Forelimb muscle (tissue), 1 donor: ENCODE measurements at regions not wholly inside any gene's neighbourhood (a gene's known extent, or its start where the extent isn't known, plus 50 kb on each side); places are given as distances from the start of the nearest gene placed in this dataset.

ENCODE experiments used
- DNase-seq: peaks from one replicate; pipeline ENCODE4 v3.0.0-alpha.2; 2013; ENCODE audit warnings: low read depth

DNA sequence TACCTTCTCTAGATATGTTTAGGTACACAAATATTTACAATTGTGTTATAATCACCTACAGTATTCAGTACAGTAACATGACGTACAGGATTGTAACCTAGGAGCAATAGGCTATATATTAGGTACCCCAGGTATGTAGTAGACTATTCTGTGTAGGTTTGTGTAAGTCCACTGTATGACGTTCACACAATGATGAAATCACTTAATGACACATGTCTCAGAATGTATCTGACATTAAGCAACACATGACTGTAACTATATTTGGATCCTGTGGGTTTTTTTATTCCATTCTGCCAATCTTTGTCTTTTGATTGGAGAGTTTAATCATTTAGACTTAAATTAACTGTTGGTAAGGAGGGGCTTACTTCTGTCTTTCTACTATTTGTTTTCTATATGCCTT, 52.1 kb downstream of the STYXL2 start:
- DNase-seq, result no peak

DNA sequence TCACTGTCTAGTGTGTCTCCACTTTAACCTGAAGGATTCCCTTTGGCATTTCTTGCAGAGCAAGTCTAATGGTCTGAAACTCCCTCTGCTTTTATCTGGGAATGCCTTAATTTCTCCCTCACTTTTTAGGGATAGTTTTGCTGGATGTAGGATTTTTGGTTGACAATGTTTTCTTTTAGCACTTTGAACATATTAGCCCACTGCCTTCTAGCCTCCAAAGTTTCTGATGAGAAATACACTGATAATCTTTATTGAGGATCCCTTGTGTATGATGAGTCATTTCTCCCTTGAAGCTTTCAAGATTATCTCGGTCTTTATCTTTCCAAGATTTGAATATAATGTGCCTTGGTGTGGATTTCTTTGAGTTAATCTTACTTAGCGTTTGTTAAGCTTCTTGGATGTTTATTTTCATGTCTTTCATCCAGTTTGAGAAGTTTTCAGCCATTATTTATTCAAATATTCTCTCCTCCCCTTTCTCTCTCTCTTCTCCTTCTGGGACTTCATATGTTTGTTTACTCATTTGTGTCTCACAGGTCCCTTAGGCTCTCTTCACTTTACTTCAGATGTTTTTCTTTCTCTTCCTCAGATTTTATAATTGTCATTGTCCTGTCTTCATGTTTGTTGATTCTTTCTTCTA, 53.1 kb downstream of the STYXL2 start:
- DNase-seq, result no peak

DNA sequence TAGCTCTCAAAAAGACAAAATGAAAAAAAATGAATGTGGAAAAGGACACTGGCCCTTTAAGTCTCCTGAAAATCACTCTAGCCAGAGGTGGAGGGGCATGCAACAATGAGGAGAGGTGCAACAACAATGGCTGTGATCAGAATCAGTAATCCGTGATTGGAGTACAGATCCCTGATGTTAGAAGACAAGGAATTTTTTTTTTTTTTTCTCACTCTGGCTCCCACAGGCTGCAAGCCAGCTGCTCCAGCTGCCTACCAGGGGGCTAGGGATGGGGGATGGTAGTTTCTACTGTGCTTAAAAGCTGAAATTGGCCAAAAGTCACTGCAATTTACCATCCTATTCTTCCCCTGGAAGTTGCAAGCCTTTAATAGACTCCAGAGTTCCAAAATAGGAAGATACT, 54.5 kb downstream of the STYXL2 start:
- DNase-seq, result no peak

DNA sequence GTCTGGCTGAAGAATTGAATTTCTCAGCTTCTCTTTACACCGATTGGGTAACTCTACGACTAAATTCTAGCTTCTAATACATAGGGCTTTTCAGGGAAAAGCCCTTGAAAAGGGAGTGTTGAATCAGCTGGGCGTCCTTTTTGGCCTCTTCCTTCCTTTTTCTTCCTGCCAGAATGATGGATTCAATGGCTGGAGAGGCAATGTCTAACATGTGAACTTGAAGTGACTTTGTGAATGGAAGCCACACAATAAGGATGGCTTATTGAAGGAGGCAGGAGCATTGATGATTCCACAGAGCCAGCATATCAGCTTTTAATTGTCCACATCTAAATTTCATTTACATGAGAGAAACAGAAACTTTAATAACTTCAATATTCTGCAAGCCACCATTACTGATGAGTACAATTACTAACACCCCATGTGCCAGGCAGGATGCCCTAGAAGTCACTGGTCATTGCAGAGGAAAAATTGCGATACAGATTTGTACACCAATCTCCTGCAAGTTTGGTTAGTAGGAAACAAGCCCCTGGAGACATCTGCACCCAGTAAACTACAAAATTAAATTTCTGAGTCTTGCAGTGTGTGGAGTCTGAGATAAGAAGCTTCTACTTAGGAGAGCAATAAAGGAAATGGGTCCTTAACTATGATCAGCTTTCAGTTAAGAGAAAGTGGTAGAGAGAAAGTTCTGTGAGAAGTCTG, 56.1 kb downstream of the STYXL2 start:
- DNase-seq, result no peak

DNA sequence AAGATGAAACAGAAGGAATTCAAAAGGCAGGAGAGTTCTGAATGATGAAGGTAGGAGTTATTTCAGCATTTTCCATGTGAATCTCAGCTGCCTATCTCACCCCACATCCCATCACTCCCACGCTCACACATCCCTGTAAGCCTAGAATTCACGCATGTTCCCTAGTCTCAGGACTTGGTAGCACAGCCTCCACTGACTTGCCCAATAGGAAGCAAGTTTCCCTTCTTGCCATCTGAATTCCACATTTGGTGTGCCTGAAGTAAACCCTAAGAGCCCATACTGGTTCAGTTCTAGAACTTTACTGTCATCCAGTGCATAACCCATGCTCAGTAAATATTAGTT, 56.6 kb downstream of the STYXL2 start:
- DNase-seq, result no peak

DNA sequence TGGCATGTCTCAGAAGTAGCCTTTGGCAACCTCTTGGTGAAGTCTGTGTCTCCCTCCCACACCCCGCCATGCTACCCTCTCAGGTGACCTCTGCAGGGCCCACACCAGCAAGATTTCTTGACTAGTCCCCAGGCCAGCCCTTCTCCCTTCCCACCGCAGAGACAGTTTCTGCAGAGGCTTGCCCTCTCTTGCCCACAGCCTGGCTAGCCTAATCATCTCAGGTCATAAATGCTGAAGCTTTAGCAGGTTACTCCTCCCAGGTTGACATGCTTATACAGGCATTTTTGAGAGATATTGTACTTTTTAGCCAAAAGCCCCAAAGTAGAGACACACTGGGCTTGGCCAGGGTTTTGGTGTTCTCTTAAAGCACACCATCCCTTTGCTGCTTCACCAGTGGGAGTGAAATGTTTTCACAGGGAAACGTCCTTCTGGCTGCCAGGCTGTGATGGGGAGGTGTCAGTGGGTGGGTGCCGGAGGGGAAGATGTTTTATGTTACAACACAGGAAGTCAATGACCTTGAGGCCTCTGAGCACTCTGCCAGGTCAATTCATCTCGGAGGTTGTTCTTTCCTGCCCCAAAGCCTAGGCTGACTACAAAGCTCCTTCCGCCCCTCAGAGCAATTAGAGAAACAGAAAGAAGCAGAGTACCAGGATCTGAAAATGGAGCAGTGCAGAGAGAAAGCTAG, 58.5 kb downstream of the STYXL2 start:
- DNase-seq, result no peak

DNA sequence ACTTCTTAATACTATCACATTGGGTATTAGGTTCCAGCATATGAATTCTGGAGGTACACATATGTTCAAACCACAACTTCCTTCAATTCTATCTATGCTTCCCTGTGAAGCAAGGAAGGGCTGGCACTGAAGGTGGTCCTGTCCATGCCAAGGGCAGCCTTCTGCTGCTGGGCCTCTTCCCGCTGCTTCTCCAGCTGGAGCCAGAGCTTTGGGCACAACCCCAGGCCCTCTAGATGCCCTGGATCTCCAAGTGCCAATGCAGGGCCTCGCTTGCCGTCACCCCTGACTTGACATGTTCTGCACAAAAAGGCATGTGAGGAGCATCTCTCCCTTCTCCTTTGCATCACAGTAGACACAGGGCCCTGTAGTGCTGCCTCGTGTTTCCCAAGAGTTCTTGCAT, 62.6 kb downstream of the STYXL2 start:
- DNase-seq, result no peak

DNA sequence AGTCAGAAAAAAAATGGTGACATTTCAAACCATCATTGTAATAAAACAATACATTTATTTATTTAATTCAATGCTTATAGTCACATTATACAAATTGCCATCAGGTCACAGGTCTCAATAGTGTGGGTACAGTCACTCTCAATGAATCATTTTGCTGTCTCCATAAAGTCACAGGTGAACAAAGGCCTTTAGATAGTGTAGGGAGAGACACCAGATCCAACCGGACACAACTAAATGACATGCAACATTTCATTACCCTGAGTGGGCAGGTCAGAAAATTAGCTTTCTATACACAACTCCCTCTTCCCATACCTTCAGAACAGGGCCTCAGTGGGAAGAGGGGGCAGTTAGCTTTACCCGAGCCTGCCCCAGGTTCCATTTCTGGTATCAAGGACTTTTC, 63.2 kb downstream of the STYXL2 start:
- no peak for DNase-seq

DNA sequence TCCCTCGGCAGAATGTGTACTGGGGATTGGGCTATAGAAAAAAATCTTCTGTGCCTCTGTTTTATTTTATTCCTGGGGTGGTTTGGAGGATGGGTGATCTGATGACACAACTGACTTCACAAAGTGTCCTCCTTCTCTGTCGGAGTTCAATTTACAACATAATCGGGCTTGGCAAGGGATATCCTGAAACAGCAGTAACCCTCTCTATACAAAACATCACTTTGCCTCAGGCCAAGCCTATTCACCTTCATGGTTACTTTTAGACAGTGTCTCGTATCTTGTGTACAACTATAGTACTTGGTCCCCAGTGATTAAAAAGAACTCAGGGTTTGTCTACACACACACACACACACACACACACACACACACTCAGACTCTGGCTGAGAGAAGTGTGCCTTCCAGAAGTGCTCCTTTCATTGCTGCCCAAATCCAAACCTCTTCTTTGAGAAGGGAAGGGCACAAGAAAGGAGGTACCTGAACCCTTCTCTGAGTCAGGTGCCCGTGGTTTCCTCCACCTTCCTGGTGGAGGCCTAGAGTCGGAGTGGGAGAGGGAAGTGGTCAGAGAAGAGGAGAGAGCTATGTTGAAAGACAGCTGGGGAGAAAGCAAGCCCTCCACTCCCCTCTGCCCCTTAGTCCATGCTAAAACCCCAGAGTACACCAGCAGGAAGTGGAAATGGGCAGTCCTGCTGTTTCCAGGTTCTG, 62.4 kb upstream of the POU2F1 start:
- no peak for DNase-seq

DNA sequence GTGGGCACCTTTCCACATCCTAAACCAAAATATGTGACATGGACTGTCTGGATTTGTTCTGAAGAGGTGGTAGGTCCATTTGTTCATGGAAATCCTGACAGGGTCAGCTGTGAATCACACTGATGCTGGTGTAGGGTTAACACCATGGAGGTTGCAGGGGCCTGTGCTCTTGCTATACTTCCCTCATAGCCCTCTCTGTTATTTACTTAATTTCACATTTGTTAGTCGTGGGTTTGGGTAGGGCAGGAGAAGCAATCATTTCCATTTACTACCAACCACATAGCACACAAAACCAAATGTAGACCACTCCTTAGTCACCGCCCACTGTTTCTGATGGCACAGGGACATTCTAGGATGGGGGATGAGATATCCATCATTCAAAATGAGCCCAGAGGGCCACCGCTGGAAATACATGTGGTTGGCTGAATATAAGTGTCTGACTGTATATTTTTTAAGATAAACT, 61.8 kb upstream of the POU2F1 start:
- no peak for DNase-seq

DNA sequence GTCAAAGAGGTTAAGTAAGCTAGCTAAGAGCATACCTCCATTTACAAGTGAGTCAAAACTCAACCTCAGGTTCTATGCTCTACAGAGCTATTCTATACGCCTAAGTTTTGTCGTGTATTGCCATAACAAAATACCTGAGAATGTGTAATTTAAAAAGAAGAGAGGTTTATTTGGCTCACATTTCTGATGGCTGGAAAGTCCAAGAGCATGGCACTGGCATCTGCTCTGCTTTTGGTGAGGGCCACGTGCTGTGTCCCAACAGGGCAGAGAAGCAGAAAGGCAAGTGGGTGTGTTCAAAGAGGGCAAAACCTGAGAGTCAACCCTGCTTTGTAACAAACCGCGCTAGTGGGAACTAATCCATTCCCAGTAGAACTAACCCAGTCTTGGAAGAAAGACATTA, 60.9 kb upstream of the POU2F1 start:
- DNase-seq, result no peak

DNA sequence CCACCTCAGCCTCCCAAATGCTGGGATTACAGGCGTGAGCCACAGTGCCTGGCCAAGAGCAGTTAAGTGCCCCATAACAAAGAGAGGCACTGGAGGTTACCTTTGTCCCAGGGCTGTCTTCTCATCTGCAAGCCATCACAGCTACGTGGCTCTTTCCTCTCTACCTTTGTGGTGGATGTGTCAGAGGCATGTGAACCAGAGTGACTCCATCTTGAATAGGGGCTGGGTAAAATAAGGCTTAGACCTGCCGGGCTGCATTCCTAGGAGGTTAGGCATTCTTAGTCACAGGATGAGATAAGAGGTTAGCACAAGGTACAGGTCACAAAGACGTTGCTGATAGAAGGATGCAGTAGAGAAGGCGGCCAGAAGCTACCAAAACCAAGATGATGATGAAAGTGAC, 59.4 kb upstream of the POU2F1 start:
- DNase-seq, result no peak

DNA sequence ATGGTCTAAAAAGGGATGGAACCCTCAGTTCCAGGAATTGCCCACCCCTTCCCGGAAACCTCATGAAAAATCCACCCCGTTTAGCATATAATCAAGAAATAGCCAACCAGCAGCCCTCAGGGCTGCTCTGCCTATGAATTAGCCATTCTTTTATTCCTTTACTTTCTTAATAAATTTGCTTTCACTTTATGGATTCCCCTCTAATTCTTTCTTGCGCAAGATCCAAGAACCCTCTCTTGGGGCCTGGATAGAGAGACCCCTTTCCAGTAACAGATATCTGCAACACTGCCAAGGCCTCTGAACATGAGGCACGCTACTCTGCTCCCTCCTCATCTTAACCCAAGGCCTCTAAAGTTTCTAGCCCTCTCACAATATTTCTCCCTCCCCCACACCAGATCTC, 58.9 kb upstream of the POU2F1 start:
- no peak for DNase-seq

DNA sequence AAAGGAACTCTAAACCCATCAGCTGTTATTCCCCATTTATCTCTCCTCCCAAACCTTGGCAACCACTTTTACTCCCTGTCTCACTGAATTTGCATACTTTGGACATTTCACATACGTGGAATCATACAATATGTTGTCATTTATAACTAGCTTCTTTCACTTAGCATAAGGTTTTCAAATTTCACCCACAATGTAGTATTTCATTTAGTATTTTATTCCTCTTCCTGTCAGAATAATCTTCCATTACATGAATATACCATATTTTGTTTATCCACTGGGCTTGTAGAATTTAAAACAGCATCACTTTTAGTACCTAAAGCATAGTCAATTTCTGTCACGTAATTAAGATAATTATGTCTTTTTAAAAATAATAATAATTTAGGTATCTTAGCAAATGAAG, 55.5 kb upstream of the POU2F1 start:
- no peak for DNase-seq

DNA sequence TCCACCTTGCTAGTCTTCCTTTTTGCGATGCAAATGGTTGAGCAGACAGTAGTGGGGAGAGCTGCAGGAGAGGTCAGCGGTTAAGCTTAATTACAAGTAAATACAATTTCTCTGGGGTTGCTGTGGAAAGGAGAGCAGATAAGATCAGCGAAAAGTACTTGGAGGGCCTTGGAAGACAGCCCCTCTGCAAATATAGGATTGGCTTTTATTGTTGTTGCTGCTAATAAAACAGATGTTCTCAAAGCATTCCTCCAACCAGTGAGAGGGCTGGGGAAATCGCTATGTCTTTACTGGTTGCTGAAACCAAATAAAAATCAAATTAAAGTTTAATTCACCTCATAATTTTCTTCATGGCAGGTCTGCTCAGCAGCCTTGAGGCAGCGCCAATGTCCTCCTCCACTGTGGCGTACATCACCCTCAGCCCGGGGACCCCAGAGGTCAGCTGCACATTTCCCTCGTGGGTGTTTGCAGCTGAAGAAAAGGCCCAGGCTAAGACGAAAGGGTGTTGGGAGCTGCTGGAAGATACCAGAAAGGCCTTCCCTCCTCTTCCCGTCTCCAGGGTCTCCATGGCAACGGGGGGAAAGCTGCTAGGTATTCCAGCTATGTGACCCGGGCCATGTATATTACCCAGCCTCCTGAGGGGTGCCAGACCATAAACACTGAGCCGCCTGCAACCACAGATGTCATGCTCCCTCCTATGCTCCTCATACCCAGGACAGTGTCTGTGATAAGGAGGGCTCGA, 54.6 kb upstream of the POU2F1 start:
- no peak for DNase-seq

DNA sequence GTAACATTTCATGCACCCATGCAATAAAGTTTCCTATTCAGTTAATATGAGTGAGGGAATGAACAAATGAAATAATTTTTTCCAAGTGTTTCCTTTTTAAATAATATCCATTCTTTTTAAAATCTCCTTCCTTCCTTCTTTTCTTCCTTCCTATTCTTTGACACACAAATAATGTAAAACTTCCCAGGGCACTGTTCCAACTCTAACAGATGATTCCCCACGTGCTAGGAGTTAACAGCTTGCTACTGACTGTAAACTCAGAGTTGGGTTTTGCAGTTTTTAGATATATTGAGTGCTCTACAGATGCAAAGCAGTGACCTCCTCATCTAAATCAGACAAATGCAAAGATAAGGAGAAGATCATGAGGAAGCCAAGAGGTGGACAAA, 54.0 kb upstream of the POU2F1 start:
- peak; percentile 14 for DNase-seq

DNA sequence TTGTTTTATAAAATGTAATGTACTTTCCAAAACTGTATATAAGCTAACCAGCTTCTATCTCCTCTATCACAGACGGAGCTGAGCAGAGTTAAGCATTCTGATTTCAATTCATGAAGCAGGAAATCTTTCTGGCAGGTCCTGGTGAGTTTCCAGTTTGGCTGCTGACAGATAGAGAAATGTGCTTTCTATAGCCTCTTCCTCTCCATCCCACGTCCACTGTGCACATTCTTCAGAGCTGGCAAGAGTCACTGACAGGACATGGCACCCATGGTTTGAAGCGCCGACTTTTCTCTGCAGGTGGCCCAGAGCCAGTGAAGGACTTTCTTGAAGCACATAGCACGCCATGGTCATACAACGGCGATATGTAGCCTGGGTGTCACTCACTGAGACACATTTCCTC, 52.3 kb upstream of the POU2F1 start:
- DNase-seq, result no peak

DNA sequence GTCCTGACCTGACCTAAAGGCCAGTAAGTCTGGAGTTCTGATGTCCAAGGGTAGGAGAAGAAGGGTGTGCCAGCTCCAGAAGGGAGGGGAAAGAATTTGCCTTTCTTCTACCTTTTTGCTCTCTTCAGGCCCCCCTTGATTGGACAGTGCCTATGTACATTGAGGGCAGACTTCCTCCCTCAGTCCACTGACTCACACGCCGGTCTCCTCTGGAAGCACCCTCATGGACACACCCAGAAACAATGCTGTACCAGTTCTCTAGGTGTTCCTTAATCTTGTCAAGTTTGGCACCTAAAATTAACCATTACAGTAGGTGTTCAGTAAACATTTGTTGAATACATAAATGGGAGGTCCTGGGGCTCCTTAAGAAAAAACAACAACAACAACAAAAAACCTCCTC, 51.0 kb upstream of the POU2F1 start:
- no peak for DNase-seq
